Colonic mucosa (tissue), 4 donors: ENCODE measurements at regions not wholly inside any gene's neighbourhood (a gene's known extent, or its start where the extent isn't known, plus 50 kb on each side); places are given as distances from the start of the nearest gene placed in this dataset.

Source experiments
- DNase-seq: peaks from one replicate; pipeline ENCODE4 v3.0.0-alpha.2; 2020
- H3K27ac ChIP-seq: fragments of 200-600 bp; one replicate; pipeline ENCODE4 v1.8.0; 2021
- H3K27me3 ChIP-seq: fragments of 200-600 bp; one replicate; pipeline ENCODE4 v1.8.0; 2021
- H3K36me3 ChIP-seq: fragments of 200-600 bp; one replicate; pipeline ENCODE4 v1.8.0; 2021
- H3K4me1 ChIP-seq: fragments of 200-600 bp; one replicate; pipeline ENCODE4 v1.8.0; 2021; ENCODE audit warnings: mild to moderate bottlenecking
- H3K4me3 ChIP-seq: fragments of 200-600 bp; one replicate; pipeline ENCODE4 v1.8.0; 2021
- H3K9ac ChIP-seq, 2 donors: one replicate each; pipeline ENCODE4 v1.7.0; 2013; ENCODE audit warnings: control low read depth in 2 of 2, low read depth in 2 of 2, low read length in 2 of 2
- H3K9me3 ChIP-seq: fragments of 200-600 bp; one replicate; pipeline ENCODE4 v1.8.0; 2021
- intact Hi-C: fragments of 100-400 bp; cut with DNase I; formaldehyde crosslinking; loops from one replicate; pipeline ENCODE4 v1.14.1; 2022
- TF ChIP-seq, protein P1 (sequence below): fragments of 200-600 bp; IDR thresholded peaks from one replicate; pipeline ENCODE4 v1.8.0; 2022; ENCODE audit warnings: antibody characterized with exemption, mild to moderate bottlenecking
- donor health status: healthy.
- donor health status: DM: no; HTN: no; CAD: no.
- donor health status: DM: no; HTN: no; CAD: no.

DNA sequence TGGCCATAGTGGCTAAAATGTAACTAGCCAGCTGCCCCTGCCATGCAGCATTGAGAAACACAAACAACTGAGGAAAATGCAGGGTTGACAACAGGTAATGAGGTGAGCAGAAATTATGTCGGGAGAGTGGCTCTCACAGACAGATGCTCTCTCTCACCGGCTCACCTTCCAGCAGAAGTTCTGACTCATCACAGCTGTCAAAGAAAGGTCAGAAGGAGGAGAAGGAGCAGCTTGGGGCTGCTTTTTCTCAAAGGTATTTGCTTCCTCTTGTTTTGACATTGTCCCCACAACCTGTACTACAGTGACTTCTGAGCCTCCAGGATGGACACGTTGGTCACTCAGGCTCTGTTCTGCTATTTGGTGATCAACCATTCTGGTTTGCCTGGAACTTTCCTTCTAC lies 190.5 kb upstream of the HEY2 start:
- Histone ChIP-seq H3K9ac (no peak overlapping the region), H3K36me3 (no peaks in the 10 kb centered on the region), H3K27me3 (no peaks in the 10 kb centered on the region), H3K4me3 (no peak overlapping the region), H3K27ac (no peak overlapping the region), H3K4me1 (no peaks in the 10 kb centered on the region), H3K9me3 (no peaks in the 10 kb centered on the region)
- intact Hi-C loops: no loop called here
- no peak for DNase-seq
- TF ChIP-seq, protein P1, sequence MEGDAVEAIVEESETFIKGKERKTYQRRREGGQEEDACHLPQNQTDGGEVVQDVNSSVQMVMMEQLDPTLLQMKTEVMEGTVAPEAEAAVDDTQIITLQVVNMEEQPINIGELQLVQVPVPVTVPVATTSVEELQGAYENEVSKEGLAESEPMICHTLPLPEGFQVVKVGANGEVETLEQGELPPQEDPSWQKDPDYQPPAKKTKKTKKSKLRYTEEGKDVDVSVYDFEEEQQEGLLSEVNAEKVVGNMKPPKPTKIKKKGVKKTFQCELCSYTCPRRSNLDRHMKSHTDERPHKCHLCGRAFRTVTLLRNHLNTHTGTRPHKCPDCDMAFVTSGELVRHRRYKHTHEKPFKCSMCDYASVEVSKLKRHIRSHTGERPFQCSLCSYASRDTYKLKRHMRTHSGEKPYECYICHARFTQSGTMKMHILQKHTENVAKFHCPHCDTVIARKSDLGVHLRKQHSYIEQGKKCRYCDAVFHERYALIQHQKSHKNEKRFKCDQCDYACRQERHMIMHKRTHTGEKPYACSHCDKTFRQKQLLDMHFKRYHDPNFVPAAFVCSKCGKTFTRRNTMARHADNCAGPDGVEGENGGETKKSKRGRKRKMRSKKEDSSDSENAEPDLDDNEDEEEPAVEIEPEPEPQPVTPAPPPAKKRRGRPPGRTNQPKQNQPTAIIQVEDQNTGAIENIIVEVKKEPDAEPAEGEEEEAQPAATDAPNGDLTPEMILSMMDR: no peak

DNA sequence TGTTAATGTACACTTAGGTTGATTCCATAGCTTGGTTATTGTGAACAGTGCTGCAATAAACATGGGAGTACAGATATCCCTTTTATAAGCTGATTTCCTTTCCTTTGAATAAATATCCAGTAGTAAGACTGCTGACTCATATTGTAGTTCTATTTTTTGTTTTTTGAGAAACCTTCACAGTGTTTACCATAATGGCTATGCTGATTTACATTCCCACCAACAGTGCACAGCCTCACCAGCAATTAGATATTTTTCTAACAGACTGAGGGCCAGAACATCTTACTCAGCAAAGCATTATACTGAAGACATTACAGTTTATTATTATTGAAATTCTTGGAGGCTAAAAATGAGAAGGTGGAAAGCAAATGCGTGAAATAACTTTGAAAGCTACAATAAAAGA lies 187.3 kb upstream of the HEY2 start:
- Histone ChIP-seq H3K27ac (no peak overlapping the region), H3K9me3 (no peaks in the 10 kb centered on the region), H3K27me3 (no peaks in the 10 kb centered on the region), H3K36me3 (no peaks in the 10 kb centered on the region), H3K4me1 (no peaks in the 10 kb centered on the region), H3K4me3 (no peak overlapping the region), H3K9ac (no peak overlapping the region)
- TF ChIP-seq, protein P1: no peak
- intact Hi-C loops: no loop called here
- DNase-seq: no peak

DNA sequence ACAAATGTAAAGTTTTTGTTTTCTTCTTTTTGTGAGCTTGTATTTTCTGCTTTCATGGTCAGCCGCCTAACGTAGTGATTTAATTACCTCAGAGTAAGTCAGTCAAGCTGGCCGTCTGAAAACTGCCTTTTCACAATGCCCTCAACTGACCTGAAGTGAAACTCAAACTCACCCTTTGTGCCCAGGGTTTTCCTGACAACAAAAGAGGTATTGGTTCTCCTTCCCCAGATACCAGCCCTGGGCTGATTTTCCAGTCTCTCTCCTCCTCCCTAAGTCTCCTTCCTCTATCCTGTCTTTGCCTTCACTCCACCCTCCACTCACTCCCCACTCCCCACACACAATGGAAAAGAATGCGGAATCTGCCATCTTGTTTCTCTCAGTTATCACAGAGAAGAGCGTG lies 184.5 kb upstream of the HEY2 start:
- intact Hi-C loops: no loop called here
- H3K4me3 ChIP-seq: no peak overlapping the region
- H3K4me1 ChIP-seq: no peaks in the 10 kb centered on the region
- no peaks in the 10 kb centered on the region for H3K9me3 ChIP-seq
- no peak for DNase-seq
- TF ChIP-seq, protein P1: no peak
- H3K27me3 ChIP-seq: no peaks in the 10 kb centered on the region
- H3K36me3 ChIP-seq: no peaks in the 10 kb centered on the region
- no peak overlapping the region for H3K27ac ChIP-seq
- H3K9ac ChIP-seq: no peak overlapping the region

DNA sequence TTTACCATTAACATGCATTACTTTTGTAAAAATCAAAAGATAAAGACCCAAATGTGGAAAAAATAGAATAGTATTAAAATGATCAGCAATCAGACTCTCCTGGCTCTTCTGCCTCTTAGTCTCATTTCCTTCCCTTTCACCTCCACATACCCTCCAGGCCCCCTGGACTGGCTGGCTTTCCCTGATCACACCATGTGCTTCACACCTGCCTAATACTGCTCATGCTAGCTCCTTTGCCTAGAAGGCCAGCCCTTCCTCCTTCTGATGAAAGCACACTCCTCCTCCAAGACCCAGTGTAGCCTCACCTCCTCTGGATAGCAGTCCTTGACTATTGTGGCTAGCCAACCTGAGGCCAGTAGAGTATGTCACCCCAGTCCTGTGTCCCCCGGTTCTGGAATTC lies 182.0 kb upstream of the HEY2 start:
- TF ChIP-seq, protein P1: no peak
- no peak overlapping the region for H3K27ac ChIP-seq
- intact Hi-C loops: no loop called here
- no peaks in the 10 kb centered on the region for H3K9me3 ChIP-seq
- DNase-seq: no peak
- H3K27me3 ChIP-seq: no peaks in the 10 kb centered on the region
- no peak overlapping the region for H3K9ac ChIP-seq
- H3K36me3 ChIP-seq: no peaks in the 10 kb centered on the region
- no peak overlapping the region for H3K4me3 ChIP-seq
- H3K4me1 ChIP-seq: no peaks in the 10 kb centered on the region

DNA sequence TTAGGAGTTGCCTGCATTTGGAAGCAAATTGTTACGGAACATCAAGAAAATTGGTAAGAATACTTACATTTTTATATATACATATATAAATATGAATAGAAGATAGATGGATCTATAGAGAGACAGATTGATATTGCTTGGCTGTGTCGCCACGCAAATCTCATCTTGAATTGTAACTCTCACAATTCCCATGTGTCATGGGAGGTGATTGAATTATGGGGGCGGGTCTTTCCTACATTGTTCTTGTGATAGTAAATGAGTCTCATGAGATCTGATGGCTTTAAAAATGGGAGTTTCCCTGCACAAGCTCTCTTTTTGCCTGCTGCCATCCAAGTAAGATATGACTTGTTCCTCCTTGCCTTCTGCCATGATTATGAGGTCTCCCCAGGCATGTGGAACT lies 180.8 kb upstream of the HEY2 start:
- no peaks in the 10 kb centered on the region for H3K36me3 ChIP-seq
- no peaks in the 10 kb centered on the region for H3K27me3 ChIP-seq
- H3K9ac ChIP-seq: no peak overlapping the region
- no peaks in the 10 kb centered on the region for H3K4me1 ChIP-seq
- no peaks in the 10 kb centered on the region for H3K9me3 ChIP-seq
- TF ChIP-seq, protein P1: no peak
- no peak overlapping the region for H3K27ac ChIP-seq
- H3K4me3 ChIP-seq: no peak overlapping the region
- no peak for DNase-seq
- intact Hi-C loops: no loop called here

DNA sequence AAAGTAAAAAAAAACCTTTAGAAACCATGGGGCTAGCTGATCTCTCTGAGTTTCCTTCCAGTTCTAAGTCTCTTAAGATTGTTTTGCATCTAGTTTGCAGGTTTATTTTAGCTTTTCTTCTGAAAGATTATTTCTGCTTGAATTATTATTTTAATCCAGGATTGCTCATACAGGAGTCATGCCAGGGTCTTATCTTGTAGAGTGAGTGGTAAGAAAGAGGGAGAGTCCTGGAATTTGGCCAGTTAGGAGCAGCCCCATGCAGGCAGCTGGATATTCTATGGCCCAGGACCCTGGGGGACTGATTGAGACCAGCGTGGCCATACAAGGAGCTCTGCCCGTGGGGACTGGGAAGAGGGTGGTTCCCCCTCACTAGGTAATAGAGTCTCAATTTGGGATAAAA lies 178.9 kb upstream of the HEY2 start:
- H3K27ac ChIP-seq: no peak overlapping the region
- no peak for DNase-seq
- no peaks in the 10 kb centered on the region for H3K27me3 ChIP-seq
- no peaks in the 10 kb centered on the region for H3K36me3 ChIP-seq
- H3K4me3 ChIP-seq: no peak overlapping the region
- no peaks in the 10 kb centered on the region for H3K4me1 ChIP-seq
- TF ChIP-seq, protein P1: no peak
- H3K9me3 ChIP-seq: no peaks in the 10 kb centered on the region
- H3K9ac ChIP-seq: no peak overlapping the region
- intact Hi-C loops: no loop called here
